ENCODE measurements at regions not wholly inside any gene's neighbourhood (a gene's known extent, or its start where the extent isn't known, plus 50 kb on each side); places are given as distances from the start of the nearest gene placed in this dataset.

GRCh38 chr17:54255696-54256095 is 433.0 kb downstream of the KIF2B start:
- no peak for TF ChIP-seq CEBPB (IDR thresholded peaks at IDR 0.05; ENCODE audit: borderline replicate concordance in 1 of 2, low read depth in 2 of 2, low read length in 2 of 2)
- no peak for TF ChIP-seq POLR2AphosphoS5 (IDR thresholded peaks at IDR 0.05; ENCODE audit: low read length)
- no peak for TF ChIP-seq ZSCAN29 (IDR thresholded peaks at IDR 0.05)
- no peak for TF ChIP-seq BHLHE40 (IDR thresholded peaks at IDR 0.05; ENCODE audit: borderline replicate concordance in 1 of 2, low read depth in 2 of 2, low read length in 1 of 2)
- TF ChIP-seq, protein P1, sequence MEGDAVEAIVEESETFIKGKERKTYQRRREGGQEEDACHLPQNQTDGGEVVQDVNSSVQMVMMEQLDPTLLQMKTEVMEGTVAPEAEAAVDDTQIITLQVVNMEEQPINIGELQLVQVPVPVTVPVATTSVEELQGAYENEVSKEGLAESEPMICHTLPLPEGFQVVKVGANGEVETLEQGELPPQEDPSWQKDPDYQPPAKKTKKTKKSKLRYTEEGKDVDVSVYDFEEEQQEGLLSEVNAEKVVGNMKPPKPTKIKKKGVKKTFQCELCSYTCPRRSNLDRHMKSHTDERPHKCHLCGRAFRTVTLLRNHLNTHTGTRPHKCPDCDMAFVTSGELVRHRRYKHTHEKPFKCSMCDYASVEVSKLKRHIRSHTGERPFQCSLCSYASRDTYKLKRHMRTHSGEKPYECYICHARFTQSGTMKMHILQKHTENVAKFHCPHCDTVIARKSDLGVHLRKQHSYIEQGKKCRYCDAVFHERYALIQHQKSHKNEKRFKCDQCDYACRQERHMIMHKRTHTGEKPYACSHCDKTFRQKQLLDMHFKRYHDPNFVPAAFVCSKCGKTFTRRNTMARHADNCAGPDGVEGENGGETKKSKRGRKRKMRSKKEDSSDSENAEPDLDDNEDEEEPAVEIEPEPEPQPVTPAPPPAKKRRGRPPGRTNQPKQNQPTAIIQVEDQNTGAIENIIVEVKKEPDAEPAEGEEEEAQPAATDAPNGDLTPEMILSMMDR (IDR thresholded peaks at IDR 0.05 in 2 of 3, conservative IDR thresholded peaks at IDR 0.05 in 1 of 3; ENCODE audit: control insufficient read depth in 2 of 3, extremely low read depth in 1 of 3, insufficient read depth in 1 of 3, low read depth in 3 of 3, low read length in 3 of 3): no peak
- no peak for TF ChIP-seq CBFB (IDR thresholded peaks at IDR 0.05; ENCODE audit: low read depth)
- TF ChIP-seq DPF2 (IDR thresholded peaks at IDR 0.05): no peak

All from GM12878 (cell line).